ENCODE measurements at regions not wholly inside any gene's neighbourhood (a gene's known extent, or its start where the extent isn't known, plus 50 kb on each side); places are given as distances from the start of the nearest gene placed in this dataset.

- TF ChIP-seq CTCF (IDR thresholded peaks at IDR 0.05), result no peak
- no peak for TF ChIP-seq TCF7L2 (IDR thresholded peaks at IDR 0.05; ENCODE audit: low read depth, low read length)
- no peak for TF ChIP-seq REST (IDR thresholded peaks at IDR 0.05; ENCODE audit: insufficient read depth in 1 of 2, low read depth in 2 of 2, low read length in 1 of 2)
- TF ChIP-seq POLR2AphosphoS5 (IDR thresholded peaks at IDR 0.05; ENCODE audit: low read depth, low read length), result no peak
Measured at GRCh38 chr16:85335584-85336491, 223.6 kb upstream of the CIBAR2 start.
